GM19324 (cell line): ENCODE measurements at regions not wholly inside any gene's neighbourhood (a gene's known extent, or its start where the extent isn't known, plus 50 kb on each side); places are given as distances from the start of the nearest gene placed in this dataset.

Source experiments
- ATAC-seq: cut with Tn5 transposase; IDR thresholded peaks from one replicate; pipeline ENCODE4 v1.9.1; 2021; ENCODE audit warnings: mild to moderate bottlenecking, moderate library complexity; ENCODE audit not compliant: unreplicated experiment, low FRiP score

DNA sequence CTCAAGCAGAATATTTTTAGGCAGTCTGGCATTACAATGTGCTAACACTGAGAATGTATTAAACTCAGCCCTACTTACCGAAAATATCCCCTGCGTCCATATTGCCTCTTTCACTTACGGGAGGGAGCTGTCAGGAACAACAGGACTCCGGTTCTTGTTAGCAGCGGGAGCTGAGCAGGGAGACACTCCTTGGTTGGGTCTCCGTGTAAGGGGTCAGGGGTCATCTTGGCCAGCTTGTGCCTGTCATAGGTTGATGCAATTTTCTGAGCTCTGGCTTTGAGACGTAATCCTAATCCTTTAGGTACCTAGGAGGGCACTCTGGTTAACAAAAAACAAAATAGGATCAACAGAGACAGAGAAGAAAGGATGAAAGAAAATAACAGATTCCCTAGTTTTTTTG lies 1477.2 kb downstream of the BRD1 start:
- no peak for ATAC-seq

GRCh38 chr22:48348855-48349254 lies 1478.8 kb downstream of the BRD1 start:
- no peak for ATAC-seq

GRCh38 chr22:48347311-48347710 lies 1480.4 kb downstream of the BRD1 start:
- ATAC-seq, result no peak

GRCh38 chr22:48346911-48347310 lies 1480.8 kb downstream of the BRD1 start:
- ATAC-seq, result no peak

- ATAC-seq, result no peak
Observed at GRCh38 chr22:48346311-48346710, 1481.4 kb downstream of the BRD1 start.

DNA sequence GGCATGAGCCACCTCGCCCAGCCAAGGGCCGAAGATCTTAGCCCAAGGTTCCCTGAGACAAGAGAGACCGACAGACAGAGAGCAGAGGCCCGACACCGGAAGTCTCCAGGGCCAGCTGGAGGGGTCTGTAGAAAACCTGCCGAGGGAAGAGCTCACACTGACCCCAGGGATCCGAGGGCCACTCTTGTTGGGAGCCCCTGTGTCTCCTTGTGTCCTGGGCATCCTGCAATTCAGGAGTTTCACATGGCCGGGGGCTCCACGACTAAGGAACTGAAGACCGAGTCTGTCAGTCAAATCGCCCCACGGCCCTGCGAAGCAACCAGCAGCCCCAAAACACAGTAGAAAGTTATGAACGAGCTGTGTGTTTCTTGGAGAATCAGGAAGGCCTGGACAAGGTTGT lies 1482.0 kb downstream of the BRD1 start:
- ATAC-seq, result no peak

DNA sequence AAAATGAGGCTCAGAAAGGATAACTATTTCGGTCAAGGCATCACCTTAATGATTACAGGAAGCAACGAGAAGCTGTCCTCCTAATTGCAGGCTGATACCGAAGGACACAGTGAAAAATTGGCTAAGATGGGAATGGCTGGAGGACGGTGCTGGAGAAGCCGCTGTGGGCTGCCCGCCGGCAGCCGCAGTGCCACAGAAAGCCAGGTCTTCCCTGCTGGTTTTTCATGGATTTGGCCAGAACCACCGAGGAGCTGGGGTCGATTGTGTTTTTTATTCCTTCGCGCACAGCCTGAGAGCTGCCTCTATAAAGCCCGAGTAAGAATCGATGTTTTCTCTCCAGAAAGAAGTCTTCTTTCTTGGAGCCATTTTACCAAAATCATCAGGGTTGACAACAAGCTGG lies 1484.2 kb downstream of the BRD1 start:
- no peak for ATAC-seq

DNA sequence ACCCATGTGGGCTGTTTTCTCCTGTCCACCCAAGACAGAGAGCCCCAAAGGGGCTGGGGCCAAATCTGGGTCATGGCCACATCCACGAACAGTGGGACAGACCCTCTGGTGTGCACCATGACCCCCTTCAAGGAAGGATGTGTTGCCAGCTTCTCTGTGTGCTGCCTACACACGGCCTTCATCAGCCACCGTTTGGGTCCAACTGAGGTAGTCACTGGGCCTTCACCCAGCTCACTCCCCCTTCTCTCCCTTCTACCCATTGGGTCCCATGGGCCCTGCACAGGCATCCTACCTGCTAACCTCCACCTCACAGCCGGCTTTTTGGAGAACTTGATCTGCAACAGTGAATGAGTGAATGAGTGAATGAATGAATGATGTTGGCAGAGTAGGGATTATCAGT lies 1484.9 kb downstream of the BRD1 start:
- ATAC-seq, result no peak

DNA sequence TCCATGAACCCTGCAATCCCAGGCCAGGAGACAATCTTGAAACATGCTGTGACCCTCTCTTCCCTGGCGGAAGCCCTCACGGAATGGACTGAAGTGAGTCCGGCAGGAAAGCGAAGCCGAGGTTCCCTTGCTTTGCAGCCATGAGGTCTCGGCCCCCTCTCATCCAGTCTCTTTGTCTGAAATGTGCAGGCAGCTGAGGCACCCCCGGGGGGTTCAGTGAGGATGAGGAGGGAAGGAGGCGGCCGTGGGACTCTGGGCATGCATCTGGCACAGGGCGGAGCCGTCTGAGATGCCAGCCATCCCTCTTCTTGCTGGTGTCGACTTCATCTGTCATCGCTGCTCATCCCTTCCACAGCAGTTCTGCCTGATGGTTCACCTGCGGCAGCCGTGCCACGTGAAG lies 1485.7 kb downstream of the BRD1 start:
- no peak for ATAC-seq

DNA sequence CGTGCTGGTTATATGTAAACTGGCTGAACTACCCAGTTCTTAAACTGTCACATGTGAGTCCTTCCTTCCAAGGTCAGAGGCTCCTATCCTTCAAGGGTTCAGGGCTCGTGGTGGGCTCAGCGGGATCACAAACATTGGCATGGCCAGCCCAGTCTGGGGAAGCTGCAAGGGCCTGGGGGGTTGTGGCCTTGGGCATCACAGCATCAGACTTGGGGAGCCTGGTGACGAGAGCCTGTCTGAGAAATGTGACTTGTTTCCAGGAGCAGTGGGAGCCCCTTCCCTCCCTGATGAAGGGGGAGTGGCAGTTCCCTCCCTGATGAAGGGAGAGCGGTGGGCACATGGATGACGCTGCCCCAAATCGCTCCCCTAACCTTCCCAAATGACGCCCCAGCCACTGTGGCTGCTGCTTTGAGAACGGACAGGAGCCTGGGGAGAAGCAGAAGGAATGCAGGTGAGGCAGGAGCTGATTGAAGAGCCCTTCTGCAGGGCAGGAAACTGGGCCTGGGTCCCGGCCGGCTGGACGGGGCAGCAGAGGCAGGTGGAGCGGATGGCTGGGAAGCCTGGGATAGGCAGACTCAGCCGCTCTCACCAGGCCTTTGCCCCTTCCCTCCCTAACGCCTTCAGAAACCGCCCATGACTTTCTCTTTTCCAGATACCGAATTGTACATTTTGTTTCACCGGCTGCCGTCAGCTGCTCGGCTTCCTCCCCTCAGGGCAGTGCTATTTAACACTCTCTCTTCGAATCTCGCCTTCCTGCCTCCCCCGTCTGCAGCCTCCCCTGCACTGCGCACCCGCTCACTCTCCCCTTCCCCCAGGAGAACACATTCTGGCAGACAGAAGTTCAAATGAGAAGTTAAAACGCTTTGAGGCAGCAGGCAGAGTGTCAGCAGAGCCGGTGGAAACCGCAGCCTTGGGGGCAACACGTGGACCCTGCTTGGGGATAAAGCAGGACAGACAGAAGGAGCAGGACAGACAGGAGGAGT lies 1486.7 kb downstream of the BRD1 start:
- ATAC-seq, result no peak

- ATAC-seq, result no peak
Observed at GRCh38 chr22:48340191-48340590, 1487.5 kb downstream of the BRD1 start.

DNA sequence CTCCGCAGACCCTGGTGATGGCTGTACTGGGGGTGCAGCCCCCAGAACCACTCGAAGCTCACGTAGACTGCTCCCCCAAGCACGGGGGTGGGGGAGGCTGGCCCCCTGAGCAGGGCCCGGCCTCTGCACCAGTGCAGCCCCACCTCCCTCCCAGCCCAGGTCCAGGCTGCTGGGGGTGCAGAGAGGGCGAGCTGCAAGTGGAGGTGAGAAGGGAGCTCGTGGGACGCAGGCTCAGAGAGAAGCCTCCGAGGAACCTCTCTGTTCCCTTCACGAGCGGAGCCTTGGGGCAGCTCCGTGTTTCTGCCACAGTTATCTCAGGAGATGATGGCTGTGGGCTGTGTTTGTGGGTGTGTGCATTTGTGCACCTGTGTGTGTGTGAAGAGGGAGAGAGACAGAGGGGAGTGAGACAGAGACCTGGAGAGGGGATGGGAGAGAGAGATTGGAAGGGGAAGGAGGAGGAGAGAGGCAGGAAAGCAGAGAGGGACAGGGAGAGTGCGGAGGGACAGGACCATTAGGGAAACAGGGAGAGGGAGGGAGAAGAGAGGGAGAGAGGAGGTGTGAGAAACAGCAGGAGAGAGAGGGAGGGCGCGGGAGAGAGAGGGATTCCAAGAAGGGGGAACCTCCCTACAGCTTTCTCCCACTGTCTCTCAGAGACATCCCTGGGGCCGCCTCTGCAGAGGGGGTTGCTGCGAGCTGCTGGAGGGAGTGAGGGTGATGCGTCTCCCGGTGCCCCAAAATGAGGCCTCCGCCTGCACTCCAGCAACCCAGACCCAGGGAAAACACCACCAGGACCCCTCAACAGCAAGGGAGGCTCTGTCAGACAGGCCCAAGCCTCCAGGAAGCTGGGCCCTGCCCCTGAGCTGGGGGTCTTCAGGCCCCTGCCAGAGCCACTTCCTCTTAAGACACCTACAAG lies 1488.6 kb downstream of the BRD1 start:
- no peak for ATAC-seq

DNA sequence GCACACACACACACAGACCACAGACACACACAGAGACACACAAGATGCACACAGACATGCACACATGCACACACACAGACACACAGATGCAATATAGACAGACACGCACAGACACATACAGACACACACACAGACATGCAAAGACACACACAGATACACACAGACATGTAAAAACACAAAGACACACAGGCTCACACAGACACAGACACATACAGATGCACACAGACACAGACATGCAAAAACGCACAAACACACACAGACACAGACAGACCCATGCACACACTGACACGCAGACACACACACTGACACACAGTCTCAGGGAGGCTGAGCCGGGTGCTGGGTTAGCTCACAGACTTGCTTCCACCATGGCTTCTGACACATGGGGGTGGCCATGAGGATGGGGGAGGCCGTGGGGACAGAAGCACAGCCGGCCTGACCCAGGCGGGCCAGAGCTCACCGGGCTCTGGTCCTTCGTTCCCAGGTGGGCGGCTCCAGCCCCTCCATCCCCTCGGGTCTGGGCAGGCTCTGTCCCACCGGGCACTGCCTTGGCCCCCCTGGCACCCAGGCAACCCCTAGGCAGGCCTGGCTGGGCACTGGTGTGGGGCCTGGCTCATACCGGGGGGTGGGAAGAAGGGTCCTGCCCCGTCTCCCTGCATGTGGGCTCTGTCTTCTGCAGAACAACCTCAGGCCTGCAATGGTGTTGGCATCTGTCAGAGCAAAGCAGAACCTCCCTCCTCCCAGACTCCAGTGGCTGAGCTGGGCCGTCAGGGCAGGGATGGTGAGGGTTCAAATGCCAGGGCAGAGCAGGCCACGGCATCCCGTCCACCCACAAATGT lies 1489.5 kb downstream of the BRD1 start:
- ATAC-seq, result no peak

DNA sequence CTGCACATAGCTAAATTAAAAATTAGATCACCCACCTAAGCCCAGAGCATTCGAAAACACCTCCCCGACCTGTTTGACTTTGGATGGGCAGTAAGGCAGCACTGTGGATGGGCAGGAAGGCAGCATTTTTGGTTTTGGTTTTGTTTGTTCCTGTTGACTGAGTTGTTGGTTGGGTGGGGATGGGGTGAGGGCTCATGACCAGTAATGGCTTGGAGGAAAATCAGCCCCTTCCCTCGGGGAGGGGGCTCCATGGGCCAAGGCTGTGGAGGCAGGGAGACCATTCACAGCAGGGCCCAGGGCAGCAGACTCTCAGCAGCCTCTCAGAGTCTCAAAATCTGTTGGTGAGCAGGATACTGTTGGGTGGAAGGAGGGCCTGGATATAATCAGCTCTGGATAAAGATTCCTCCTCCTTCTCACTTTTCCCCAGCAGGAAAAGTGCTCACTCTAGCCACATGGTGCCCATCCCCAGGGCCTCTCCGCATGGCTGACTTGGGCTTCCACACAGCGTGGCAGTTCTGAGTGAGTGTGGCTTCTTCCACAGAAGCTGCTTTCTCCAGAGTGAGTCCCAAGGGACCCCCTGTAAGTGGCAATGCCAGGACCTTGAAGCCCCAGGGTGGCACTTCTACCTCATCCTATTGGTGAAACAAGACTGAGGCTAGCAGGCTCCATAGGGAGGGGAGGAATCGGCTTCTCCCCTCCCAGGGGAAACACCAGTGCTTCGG lies 1491.2 kb downstream of the BRD1 start:
- no peak for ATAC-seq

DNA sequence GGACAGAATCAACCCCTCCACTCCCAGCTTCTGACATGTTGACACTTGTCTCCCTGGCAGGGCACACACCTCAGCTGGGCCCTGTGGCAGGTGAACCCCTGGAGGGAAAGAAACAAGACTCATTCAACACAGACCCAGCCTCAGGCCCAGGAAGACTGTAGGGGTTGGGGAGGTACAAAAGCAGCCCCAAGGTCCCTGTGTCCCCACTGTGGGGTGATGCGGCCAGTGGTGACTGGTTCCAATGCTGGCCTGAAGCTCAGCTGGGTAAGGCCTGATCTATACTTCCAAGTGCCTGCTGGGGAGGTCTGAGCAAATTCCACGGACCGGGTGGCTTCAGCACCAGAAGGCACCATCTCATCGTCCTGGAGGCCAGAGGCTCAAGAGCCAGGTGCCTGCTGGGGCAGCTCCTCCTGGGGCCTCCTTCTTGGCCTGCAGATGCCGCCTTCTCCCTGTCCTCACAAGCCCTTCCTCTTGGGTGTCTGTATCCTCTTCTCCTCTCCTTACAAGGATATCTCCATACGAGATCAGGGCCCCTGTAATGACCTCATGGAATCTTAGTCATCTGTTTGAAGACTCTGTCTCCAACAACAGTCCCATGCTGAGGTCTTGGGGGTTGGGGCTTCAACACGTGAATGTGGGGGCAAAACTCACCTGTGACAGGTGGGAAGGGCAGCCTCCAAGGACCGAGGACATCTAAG lies 1492.1 kb downstream of the BRD1 start:
- ATAC-seq, result no peak

DNA sequence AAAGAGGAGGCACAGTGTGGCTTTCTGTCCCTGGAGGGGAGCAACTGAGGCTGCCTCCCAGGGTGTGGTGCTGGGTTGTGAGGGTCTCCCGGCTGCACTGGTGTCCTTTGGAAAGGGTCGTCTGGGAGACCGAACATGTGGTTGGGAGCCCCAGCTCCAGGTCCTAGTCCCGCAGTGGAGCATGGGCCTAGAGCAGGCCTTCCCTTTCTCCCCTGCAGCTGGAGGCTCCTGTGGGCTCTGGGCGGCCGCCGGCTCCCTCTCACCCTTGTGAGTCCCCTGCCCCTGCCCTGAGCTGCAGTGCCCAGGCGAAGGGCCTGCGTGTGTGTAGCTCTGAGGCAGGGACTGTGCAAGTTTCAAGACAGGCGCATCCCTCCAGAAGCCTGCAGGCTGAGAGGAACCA lies 1492.7 kb downstream of the BRD1 start:
- ATAC-seq, result no peak

DNA sequence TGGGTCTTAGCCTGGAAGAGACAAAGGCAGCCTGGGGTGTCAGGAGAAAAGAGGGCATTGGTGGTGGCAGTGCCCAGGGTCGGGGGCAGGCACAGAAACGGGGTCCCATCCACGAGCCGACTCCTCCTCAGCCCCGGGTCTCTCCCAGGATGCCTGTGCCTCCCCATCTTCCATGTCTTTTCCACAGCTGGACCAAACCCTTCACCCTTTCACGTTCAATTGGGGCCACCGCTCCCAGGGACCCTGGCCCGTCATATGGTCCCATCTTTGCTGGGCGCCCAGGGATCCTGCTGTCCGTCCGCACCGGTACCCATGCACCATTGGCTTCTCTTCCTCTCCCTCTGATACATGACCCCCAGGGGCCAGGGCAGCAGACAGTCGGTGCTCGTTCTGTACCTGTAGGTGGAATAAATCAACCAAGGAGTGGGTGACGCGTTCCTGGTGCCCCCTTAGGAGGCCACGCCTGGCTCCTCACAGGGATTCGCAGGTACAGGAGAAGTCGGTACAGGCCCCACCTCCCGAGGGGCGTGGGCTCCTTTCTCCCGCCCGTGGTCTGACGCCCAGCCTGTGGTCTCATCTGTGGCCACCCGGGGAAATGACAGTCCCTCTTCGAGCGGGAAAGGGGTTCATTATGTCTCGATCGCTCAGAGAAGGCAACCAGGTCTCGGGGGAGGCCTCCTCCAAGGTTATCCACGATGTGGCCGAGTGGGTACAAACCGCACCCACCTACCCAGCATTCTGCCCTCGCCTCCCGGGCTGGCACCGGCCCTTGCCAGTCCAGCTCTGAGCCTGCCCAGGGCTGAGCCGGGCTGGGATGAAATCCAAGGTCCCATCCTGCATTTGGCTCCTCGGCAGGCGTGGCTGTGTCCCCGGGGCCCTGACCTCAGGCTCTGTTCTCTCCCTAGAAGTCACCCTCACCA lies 1493.6 kb downstream of the BRD1 start:
- no peak for ATAC-seq

GRCh38 chr22:48333323-48333763 lies 1494.3 kb downstream of the BRD1 start:
- ATAC-seq, result no peak
